ENCODE measurements at regions not wholly inside any gene's neighbourhood (a gene's known extent, or its start where the extent isn't known, plus 50 kb on each side); places are given as distances from the start of the nearest gene placed in this dataset.

- no peak for DNase-seq
Measured at GRCh38 chrX:22325096-22325495, 52.4 kb downstream of the CBLL2 start.

- no peak for DNase-seq
Measured at GRCh38 chrX:22329783-22330182, 57.1 kb downstream of the CBLL2 start.

- no peak for DNase-seq
Measured at GRCh38 chrX:22338740-22339139, 66.0 kb downstream of the CBLL2 start.

GRCh38 chrX:22339459-22339858 is 66.7 kb downstream of the CBLL2 start:
- no peak for DNase-seq

GRCh38 chrX:22340022-22340616 is 67.4 kb downstream of the CBLL2 start:
- no peak for DNase-seq

GRCh38 chrX:22343192-22343591 is 70.5 kb downstream of the CBLL2 start:
- DNase-seq, result no peak

- DNase-seq, result no peak
Measured at GRCh38 chrX:22345884-22346283, 73.2 kb downstream of the CBLL2 start.

- DNase-seq, result no peak
Measured at GRCh38 chrX:22347491-22347890, 74.8 kb downstream of the CBLL2 start.

- DNase-seq, result no peak
Measured at GRCh38 chrX:22349116-22349515, 76.4 kb downstream of the CBLL2 start.

- no peak for DNase-seq
Measured at GRCh38 chrX:22351076-22351475, 78.4 kb downstream of the CBLL2 start.

- DNase-seq, result no peak
Measured at GRCh38 chrX:22351966-22352365, 79.3 kb downstream of the CBLL2 start.

- no peak for DNase-seq
Measured at GRCh38 chrX:22357621-22358020, 84.9 kb downstream of the CBLL2 start.

- no peak for DNase-seq
Measured at GRCh38 chrX:22360129-22360528, 87.4 kb downstream of the CBLL2 start.

- no peak for DNase-seq
Measured at GRCh38 chrX:22365460-22365859, 92.7 kb downstream of the CBLL2 start.

- no peak for DNase-seq
Measured at GRCh38 chrX:22366166-22366702, 93.5 kb downstream of the CBLL2 start.

- no peak for DNase-seq
Measured at GRCh38 chrX:22366906-22367305, 94.2 kb downstream of the CBLL2 start.

- DNase-seq, result no peak
Measured at GRCh38 chrX:22373094-22373493, 100.4 kb downstream of the CBLL2 start.

- DNase-seq, result no peak
Measured at GRCh38 chrX:22373766-22374165, 101.1 kb downstream of the CBLL2 start.

- DNase-seq, result no peak
Measured at GRCh38 chrX:22376369-22376768, 103.7 kb downstream of the CBLL2 start.

GRCh38 chrX:22378296-22378695 is 105.6 kb downstream of the CBLL2 start:
- no peak for DNase-seq

GRCh38 chrX:22383988-22384387 is 111.3 kb downstream of the CBLL2 start:
- DNase-seq, result no peak

- no peak for DNase-seq
Measured at GRCh38 chrX:22389556-22390179, 117.0 kb downstream of the CBLL2 start.

GRCh38 chrX:22392133-22392948 is 119.6 kb downstream of the CBLL2 start:
- no peak for DNase-seq

GRCh38 chrX:22395372-22395771 is 122.7 kb downstream of the CBLL2 start:
- DNase-seq, result no peak

All from CD4-positive, alpha-beta T cell treated with Interleukin-15 for 1 hour (primary cell).